NT2/D1 (cell line): ENCODE measurements at regions not wholly inside any gene's neighbourhood (a gene's known extent, or its start where the extent isn't known, plus 50 kb on each side); places are given as distances from the start of the nearest gene placed in this dataset.
A peak's percentile ranks its signal among the peaks of the same experiment; 100 is the strongest.

ENCODE experiments used
- DNase-seq: peaks from one replicate; pipeline ENCODE4 v3.0.0-alpha.2; 2011; ENCODE audit warnings: low read depth, low spot score
- H3K27me3 ChIP-seq: 2 replicates; pipeline ENCODE4 v1.6.0; 2011; ENCODE audit warnings: mild to moderate bottlenecking; ENCODE audit not compliant: insufficient read length, insufficient read depth
- H3K36me3 ChIP-seq: 2 replicates; pipeline ENCODE4 v1.6.1; 2011; ENCODE audit warnings: mild to moderate bottlenecking, low read length, mixed read lengths; ENCODE audit not compliant: insufficient read depth, insufficient read length
- H3K4me1 ChIP-seq: 2 replicates; pipeline ENCODE4 v1.5.1; 2011; ENCODE audit not compliant: insufficient read depth, insufficient read length
- H3K4me3 ChIP-seq: 2 replicates; pipeline ENCODE4 v1.5.1; 2011; ENCODE audit warnings: low read depth; ENCODE audit not compliant: insufficient read length
- H3K9ac ChIP-seq: 2 replicates; pipeline ENCODE4 v1.6.0; 2011; ENCODE audit warnings: low read depth; ENCODE audit not compliant: insufficient read length
- H3K9me3 ChIP-seq: 2 replicates; pipeline ENCODE4 v1.5.1; 2011; ENCODE audit warnings: mild to moderate bottlenecking, low read length; ENCODE audit not compliant: insufficient read depth
- SUZ12 ChIP-seq: IDR thresholded peaks from 2 replicates; pipeline ENCODE4 v1.6.1; 2011; ENCODE audit not compliant: insufficient read length, insufficient read depth; ENCODE audit errors: extremely low read depth
- YY1 ChIP-seq: IDR thresholded peaks from 2 replicates; pipeline ENCODE4 v1.6.1; 2011; ENCODE audit not compliant: insufficient read length, insufficient read depth
- ZNF274 ChIP-seq: IDR thresholded peaks from 2 replicates; pipeline ENCODE4 v1.6.1; 2011; ENCODE audit warnings: mild to moderate bottlenecking, low read depth, low read length

DNA sequence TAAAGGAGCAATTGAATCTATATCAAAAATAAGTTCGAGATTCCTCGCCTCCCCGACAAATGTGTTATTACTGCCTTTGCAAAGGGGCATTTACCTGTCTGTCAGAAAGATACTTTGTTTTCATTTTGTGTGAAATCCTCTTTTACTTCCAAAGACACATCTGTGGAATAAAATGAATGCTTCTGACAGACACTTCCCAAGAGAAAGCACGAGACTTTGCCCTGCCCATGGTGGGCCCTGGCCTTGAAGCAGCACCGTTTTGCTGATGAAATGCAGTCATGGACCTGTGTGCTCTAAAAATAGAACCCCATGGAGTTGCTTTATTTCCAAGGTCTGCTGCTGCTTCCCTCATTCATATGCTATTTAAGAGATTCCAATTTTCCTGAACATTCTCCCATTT, 85.9 kb upstream of the USP47 start:
- Histone ChIP-seq H3K36me3 (no peaks in the 10 kb centered on the region), H3K9me3 (no peaks in the 10 kb centered on the region), H3K27me3 (no peaks in the 10 kb centered on the region), H3K4me1 (no peaks in the 10 kb centered on the region), H3K4me3 (no peak overlapping the region), H3K9ac (no peak overlapping the region)
- DNase-seq: no peak
- TF ChIP-seq ZNF274: no peak
- TF ChIP-seq SUZ12: no peak
- TF ChIP-seq YY1: no peak

DNA sequence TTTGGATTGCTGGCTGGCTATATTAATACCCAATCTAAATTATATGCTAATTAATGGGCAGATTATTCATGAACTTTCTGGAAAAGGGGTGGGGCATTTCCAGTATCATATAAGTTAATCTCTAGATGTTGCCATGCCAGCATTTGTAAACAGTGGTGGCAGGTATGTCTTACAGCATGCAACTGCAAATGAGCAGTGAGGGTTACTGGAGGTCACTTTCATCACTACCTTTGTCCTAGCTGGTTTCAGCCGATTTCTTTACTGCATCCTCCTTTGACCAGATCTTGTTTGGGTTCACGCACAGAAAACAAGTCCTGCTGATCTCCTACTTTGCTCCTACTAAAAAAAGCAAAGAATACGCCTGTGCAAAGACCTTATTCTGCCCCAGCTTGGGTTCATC, 89.1 kb upstream of the USP47 start:
- no peak for TF ChIP-seq SUZ12
- TF ChIP-seq ZNF274: no peak
- TF ChIP-seq YY1: no peak
- no peaks in the 10 kb centered on the region for H3K36me3 ChIP-seq
- no peaks in the 10 kb centered on the region for H3K4me1 ChIP-seq
- peak; percentile 15 for DNase-seq
- H3K4me3 ChIP-seq: no peak overlapping the region
- H3K9ac ChIP-seq: no peak overlapping the region
- no peaks in the 10 kb centered on the region for H3K27me3 ChIP-seq
- H3K9me3 ChIP-seq: peaks cover 15% of the 10 kb centered on the region

DNA sequence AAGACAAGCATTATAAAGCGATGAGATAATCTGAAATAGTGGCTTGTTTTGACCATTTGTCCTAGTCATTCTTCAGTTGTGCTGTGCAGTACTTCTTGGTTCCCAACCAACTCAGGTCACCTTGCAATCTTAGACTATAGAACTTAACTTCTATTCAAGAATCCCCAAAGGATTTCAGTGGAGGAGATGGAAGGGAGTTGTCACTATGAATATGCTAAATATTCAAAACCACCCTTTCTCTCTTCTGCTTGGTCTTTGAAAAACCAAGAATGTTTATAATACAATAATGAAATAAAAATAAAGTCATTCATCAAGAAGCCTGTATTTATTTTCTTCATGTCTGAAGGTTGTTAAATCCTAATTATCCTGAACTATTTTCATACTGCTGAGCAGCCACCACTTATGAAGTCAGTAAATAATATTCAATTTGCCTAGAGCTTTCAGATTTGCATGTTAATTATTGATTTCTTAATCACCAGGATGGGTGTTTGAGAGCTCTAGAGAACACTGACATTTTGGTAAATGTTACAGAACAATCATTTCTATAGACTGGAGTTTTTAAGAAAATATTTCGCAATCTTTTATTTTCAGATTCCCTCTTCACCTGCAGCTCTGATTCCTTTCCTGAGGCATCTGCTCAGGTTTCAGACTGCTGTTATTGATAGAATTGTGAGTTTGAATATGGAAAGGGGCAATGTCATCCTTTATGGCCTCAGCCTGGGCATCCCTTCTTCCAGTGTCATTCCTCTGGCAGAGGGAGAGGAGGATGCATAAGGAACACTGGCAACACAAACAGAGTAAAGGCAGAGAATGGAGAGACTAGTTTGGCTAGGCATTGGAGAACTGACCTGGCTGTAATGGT, 91.5 kb upstream of the USP47 start:
- H3K36me3 ChIP-seq: no peaks in the 10 kb centered on the region
- H3K27me3 ChIP-seq: no peaks in the 10 kb centered on the region
- no peak for DNase-seq
- TF ChIP-seq ZNF274: no peak
- no peak for TF ChIP-seq SUZ12
- no peak for TF ChIP-seq YY1
- peaks cover 15% of the 10 kb centered on the region for H3K9me3 ChIP-seq
- H3K4me3 ChIP-seq: no peak overlapping the region
- H3K9ac ChIP-seq: no peak overlapping the region
- no peaks in the 10 kb centered on the region for H3K4me1 ChIP-seq

DNA sequence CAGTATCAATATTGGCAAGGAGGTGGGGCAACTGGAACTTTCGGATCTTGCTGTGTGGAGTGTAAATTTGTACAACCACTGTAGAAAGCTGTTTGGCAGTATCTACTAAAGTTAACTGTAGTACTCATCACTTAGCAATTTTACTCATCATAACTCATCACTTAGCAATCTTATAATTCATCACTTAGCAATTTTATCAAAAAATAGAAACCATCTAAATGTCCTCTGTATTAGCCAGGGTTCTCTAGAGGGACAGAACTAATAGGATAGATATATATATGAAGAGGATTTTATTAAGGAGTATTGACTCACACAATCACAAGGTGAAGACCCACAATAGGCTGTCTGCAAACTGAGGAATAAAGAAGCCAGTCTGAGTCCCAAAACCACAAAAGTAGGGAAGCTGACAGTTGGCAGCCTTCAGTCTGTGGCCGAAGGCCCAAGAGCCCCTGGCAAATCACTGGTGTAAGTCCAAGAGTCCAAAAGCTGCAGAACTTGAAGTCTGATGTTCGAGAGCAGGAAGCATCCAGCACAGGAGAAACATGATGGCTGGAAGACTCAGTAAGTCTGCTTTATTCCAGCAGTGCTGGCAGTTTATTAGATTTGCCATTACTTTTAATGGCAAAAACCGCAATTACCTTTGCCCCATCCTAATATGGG, 92.9 kb upstream of the USP47 start:
- Histone ChIP-seq H3K9me3 (peaks cover 15% of the 10 kb centered on the region), H3K4me3 (no peak overlapping the region), H3K4me1 (no peaks in the 10 kb centered on the region), H3K9ac (no peak overlapping the region), H3K27me3 (no peaks in the 10 kb centered on the region), H3K36me3 (no peaks in the 10 kb centered on the region)
- TF ChIP-seq ZNF274 (no peak), YY1 (no peak), SUZ12 (no peak)
- DNase-seq: no peak

DNA sequence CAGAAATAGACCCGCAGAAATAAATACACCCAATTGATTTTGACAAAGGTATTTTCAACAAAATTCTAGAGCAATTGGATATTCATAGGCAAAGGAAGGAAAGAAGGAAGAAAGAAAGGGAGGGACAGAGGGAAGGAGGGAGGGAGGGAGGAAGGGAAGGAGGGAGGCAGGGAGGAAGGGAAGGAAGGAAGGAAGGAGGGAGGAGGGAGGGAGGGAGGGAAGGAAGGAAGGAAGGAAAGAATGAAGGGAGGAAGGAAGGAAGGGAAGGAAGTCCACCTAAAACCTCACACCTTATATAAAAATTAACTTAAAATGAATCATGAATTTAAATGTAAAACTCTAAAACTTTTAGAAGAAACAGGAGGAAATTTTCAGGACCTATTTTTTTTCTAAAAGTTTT, 94.2 kb upstream of the USP47 start:
- Histone ChIP-seq H3K9me3 (peaks cover 15% of the 10 kb centered on the region), H3K4me1 (no peaks in the 10 kb centered on the region), H3K27me3 (no peaks in the 10 kb centered on the region), H3K36me3 (no peaks in the 10 kb centered on the region), H3K9ac (no peak overlapping the region), H3K4me3 (no peak overlapping the region)
- DNase-seq: no peak
- no peak for TF ChIP-seq YY1
- no peak for TF ChIP-seq ZNF274
- TF ChIP-seq SUZ12: no peak

DNA sequence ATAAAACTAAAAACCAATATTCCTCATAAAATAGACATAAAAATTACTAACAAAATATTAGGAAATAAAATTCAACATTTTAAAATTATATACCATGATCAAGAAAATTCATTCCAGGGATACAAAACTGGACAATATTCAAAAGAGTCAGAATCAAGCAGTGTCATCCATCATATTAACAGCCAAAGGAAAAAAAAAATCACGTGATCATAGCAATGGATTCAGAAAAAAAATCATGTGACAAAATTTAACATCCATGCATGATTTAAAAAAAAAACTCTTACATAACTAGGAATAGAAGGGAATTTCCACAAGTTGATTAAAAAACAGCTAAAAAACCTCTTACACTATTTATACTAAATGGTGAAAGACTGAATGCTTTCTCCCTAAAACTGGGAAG, 95.3 kb upstream of the USP47 start:
- no peak overlapping the region for H3K4me3 ChIP-seq
- no peaks in the 10 kb centered on the region for H3K36me3 ChIP-seq
- H3K4me1 ChIP-seq: no peaks in the 10 kb centered on the region
- H3K9me3 ChIP-seq: peaks cover 15% of the 10 kb centered on the region
- no peak for TF ChIP-seq YY1
- no peak for TF ChIP-seq ZNF274
- no peak for TF ChIP-seq SUZ12
- H3K9ac ChIP-seq: no peak overlapping the region
- DNase-seq: no peak
- no peaks in the 10 kb centered on the region for H3K27me3 ChIP-seq

DNA sequence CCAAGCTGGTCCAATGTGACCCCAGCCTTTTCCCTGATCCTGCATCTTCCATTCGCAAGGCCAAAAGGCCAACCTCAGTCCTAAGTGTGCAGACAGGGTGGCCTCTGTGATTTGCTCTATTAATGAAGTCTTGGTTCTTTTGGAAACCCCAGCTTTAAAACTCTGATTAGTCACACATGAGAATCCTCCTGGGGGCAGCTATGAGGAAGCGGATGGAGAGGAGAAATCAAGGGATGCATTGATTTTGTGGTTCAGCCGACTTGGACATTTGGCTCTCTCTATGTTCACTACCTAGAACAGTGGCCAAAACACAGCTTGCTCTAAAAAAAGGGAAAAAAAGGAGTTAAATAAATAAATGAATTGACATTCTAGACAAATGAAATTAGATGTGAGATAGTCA, 98.6 kb upstream of the USP47 start:
- no peak for DNase-seq

More for the DNA sequence above, 98.6 kb upstream of the USP47 start:
- Histone ChIP-seq H3K27me3 (no peaks in the 10 kb centered on the region), H3K9ac (no peak overlapping the region), H3K4me1 (no peaks in the 10 kb centered on the region), H3K9me3 (no peaks in the 10 kb centered on the region), H3K36me3 (no peaks in the 10 kb centered on the region), H3K4me3 (no peak overlapping the region)
- no peak for TF ChIP-seq ZNF274
- no peak for TF ChIP-seq YY1
- TF ChIP-seq SUZ12: no peak
